Progenitor cell of endocrine pancreas (in vitro differentiated cells): ENCODE measurements at regions not wholly inside any gene's neighbourhood (a gene's known extent, or its start where the extent isn't known, plus 50 kb on each side); places are given as distances from the start of the nearest gene placed in this dataset.
A peak's percentile ranks its signal among the peaks of the same experiment; 100 is the strongest.

Experiments
- DNase-seq: peaks from one replicate; pipeline ENCODE4 v3.0.0; 2021; ENCODE audit warnings: low spot score; ENCODE audit not compliant: unreplicated experiment
- H3K27ac Mint-ChIP-seq: 2 replicates; pipeline ENCODE4 v1.8.0; 2021; ENCODE audit warnings: mild to moderate bottlenecking, moderate library complexity, mixed read lengths
- H3K27me3 Mint-ChIP-seq: 2 replicates; pipeline ENCODE4 v1.8.0; 2021; ENCODE audit warnings: mixed read lengths
- H3K36me3 Mint-ChIP-seq: 2 replicates; pipeline ENCODE4 v1.8.0; 2022; ENCODE audit warnings: mixed read lengths; ENCODE audit not compliant: insufficient read depth
- H3K4me1 Mint-ChIP-seq: 2 replicates; pipeline ENCODE4 v1.8.0; 2021; ENCODE audit warnings: low read depth, mixed read lengths
- H3K4me3 Mint-ChIP-seq: 2 replicates; pipeline ENCODE4 v1.8.0; 2021; ENCODE audit warnings: low read depth, mild to moderate bottlenecking, moderate library complexity, mixed read lengths
- H3K9me3 Mint-ChIP-seq: 2 replicates; pipeline ENCODE4 v1.8.0; 2021; ENCODE audit warnings: low read depth, mixed read lengths
- TF ChIP-seq, protein P1 (sequence below): fragments of 200-600 bp; sonication (generic); IDR thresholded peaks from one replicate; pipeline ENCODE4 v1.5.0; 2021; ENCODE audit warnings: antibody characterized with exemption, mild to moderate bottlenecking; ENCODE audit not compliant: unreplicated experiment

DNA sequence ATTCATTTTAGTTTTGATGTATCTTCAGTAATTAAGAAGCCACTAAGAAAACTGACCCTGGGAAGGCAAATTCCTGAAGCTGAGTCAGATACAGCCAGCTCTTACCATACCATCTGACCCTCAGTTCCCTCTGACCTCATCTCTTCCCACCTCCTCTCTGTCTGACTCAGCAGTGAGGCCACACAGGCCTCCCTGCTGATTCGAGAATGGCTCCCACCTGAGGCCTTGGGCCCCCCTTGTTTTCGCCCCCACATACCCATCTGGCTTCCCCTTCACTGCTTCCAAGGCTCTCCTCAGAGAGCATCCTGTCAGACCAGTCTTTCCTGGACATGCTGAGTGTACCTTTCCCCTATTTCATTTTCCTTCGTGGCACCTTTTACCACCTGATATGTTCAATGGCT, 71.0 kb upstream of the CYP1B1 start:
- DNase-seq: no peak
- no peak overlapping the region for H3K4me3 Mint-ChIP-seq
- no peaks in the 10 kb centered on the region for H3K36me3 Mint-ChIP-seq
- H3K27ac Mint-ChIP-seq: peak overlapping the region; percentile 85
- H3K9me3 Mint-ChIP-seq: peaks cover 2% of the 10 kb centered on the region
- H3K4me1 Mint-ChIP-seq: peaks cover 5% of the 10 kb centered on the region
- TF ChIP-seq, protein P1, sequence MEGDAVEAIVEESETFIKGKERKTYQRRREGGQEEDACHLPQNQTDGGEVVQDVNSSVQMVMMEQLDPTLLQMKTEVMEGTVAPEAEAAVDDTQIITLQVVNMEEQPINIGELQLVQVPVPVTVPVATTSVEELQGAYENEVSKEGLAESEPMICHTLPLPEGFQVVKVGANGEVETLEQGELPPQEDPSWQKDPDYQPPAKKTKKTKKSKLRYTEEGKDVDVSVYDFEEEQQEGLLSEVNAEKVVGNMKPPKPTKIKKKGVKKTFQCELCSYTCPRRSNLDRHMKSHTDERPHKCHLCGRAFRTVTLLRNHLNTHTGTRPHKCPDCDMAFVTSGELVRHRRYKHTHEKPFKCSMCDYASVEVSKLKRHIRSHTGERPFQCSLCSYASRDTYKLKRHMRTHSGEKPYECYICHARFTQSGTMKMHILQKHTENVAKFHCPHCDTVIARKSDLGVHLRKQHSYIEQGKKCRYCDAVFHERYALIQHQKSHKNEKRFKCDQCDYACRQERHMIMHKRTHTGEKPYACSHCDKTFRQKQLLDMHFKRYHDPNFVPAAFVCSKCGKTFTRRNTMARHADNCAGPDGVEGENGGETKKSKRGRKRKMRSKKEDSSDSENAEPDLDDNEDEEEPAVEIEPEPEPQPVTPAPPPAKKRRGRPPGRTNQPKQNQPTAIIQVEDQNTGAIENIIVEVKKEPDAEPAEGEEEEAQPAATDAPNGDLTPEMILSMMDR: no peak
- no peaks in the 10 kb centered on the region for H3K27me3 Mint-ChIP-seq

DNA sequence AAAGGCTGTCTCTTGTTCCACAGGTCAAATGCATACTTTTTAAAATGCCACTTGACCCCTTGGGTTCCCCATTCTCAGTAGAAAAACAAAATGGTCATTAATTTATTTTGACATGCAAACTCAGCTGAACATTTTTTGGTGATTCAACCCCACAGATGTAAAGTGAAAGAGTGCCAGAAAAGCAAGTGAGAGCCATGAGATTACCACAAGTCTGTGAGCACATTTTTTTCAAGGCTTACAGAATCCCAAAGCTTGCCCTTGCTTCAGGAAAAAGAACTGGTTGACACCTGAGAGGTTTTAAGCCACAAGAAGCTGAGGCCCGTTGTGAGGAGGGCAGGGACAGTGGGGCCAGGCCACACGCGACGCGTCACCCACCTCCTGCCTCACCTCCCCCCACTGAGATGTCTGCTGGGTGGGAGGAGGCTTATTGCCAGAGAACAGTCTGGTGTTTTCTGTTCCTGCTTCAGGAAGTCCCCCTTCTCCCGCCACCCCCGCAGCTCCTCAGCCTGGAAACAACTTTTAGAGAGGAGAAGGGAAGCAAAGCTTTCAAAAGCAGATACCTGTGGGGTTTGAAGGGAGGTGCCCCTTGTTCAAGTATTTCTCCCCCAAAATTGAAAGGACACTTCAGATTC, 70.4 kb upstream of the CYP1B1 start:
- Mint-ChIP-seq H3K27me3 (no peaks in the 10 kb centered on the region), H3K36me3 (no peaks in the 10 kb centered on the region), H3K4me1 (peaks cover 5% of the 10 kb centered on the region), H3K9me3 (peaks cover 3% of the 10 kb centered on the region), H3K4me3 (no peak overlapping the region), H3K27ac (peak overlapping the region; percentile 85)
- TF ChIP-seq, protein P1: no peak
- no peak for DNase-seq

DNA sequence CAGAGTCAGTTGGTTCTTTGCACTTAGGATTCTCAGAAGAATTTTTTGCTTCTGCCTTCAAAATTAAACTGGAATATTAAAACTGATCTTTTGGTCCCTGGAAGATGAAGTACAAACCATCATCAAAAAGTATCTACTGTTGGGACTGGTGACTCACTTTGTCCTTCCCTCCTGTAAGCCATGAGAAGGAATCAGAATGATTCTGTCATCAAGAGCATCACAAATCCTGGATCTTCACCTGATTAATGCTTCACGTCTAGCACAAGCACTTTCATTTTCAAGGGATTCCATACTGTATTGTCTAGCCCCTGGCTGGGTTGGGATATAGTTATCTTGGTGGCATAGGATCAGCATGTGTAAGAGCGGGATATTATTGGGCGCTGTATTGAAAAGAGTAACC, 69.3 kb upstream of the CYP1B1 start:
- Mint-ChIP-seq H3K36me3 (no peaks in the 10 kb centered on the region), H3K27me3 (no peaks in the 10 kb centered on the region), H3K27ac (no peak overlapping the region), H3K4me3 (no peak overlapping the region), H3K4me1 (peaks cover 5% of the 10 kb centered on the region), H3K9me3 (peaks cover 3% of the 10 kb centered on the region)
- DNase-seq: no peak
- TF ChIP-seq, protein P1: no peak

DNA sequence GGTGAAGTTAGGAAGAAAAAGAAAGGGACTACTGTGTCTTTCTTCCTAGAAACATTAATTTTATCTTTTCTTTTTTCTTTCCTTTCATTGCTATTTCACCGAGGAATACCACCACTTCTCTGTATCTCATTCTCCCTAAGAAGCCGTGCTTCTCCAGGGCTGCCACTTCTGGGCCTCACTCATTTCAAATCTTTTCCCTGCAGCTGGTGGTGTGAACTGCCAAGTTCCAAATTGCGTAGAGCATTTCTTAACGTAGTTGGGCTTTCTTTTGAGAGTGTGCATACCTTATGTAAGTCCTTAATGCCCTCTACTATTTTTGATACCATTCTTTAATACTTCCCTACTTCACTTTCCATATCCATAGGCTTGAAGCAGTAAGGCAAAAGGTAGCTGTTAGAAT, 66.7 kb upstream of the CYP1B1 start:
- no peak for DNase-seq
- Mint-ChIP-seq H3K4me1 (peaks cover 5% of the 10 kb centered on the region), H3K27ac (no peak overlapping the region), H3K4me3 (no peak overlapping the region), H3K27me3 (no peaks in the 10 kb centered on the region), H3K36me3 (no peaks in the 10 kb centered on the region), H3K9me3 (peaks cover 3% of the 10 kb centered on the region)
- TF ChIP-seq, protein P1: no peak

DNA sequence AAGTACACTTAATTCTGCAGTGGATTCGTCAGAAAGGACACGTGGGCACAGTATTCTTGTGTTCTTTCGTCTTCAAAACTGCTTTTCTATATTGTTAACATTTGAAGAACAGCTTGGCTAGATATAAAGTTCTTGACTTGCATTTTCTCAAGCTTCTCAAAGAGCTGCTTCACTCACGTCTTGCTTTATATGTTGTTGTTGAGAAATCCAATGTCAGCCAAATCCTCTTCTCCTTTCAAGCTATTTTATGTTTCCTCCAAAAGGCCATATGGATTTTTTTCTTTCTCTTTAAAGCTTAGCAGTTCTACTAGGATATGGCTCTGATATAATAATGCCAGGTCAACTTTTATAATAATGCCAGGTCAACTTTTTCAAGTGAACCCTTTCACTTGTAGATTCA, 65.5 kb upstream of the CYP1B1 start:
- Mint-ChIP-seq H3K9me3 (peaks cover 8% of the 10 kb centered on the region), H3K4me1 (no peaks in the 10 kb centered on the region), H3K27me3 (no peaks in the 10 kb centered on the region), H3K27ac (no peak overlapping the region), H3K4me3 (no peak overlapping the region), H3K36me3 (no peaks in the 10 kb centered on the region)
- TF ChIP-seq, protein P1: no peak
- DNase-seq: no peak
